ENCODE measurements at regions not wholly inside any gene's neighbourhood (a gene's known extent, or its start where the extent isn't known, plus 50 kb on each side); places are given as distances from the start of the nearest gene placed in this dataset.

GRCh38 chr3:177470197-177470941 lies 273.1 kb upstream of the TBL1XR1 start:
- H3K4me3 ChIP-seq: no peak overlapping the region
- intact Hi-C loops (cut with DNase I): loop anchor here in 1 of 10 donors (10.0 kb wide), 1 partner anchor 276 kb away; the partner anchor contains the start of gene TBL1XR1
- peaks cover 0 to 10% (median under 1%) of the 10 kb centered on the region in 12 donors for H3K4me1 ChIP-seq
- peak overlapping the region in 1 of 12 donors; percentile 65 for H3K27ac ChIP-seq
- DNase-seq (no peak), ATAC-seq (no peak)
- no peaks in the 10 kb centered on the region for H3K9me3 ChIP-seq
- TF ChIP-seq CTCF (IDR thresholded peaks at IDR 0.05): no peak
- TF ChIP-seq POLR2A (IDR thresholded peaks at IDR 0.05): no peak
- no peaks in the 10 kb centered on the region for H3K27me3 ChIP-seq
- WGBS, 4 donors: 94 to 96% (median 96%) methylated on average over 8 of the region's 8 CpGs
- no peaks in the 10 kb centered on the region for H3K36me3 ChIP-seq

- Histone ChIP-seq H3K36me3 (no peaks in the 10 kb centered on the region), H3K27ac (no peak overlapping the region), H3K27me3 (no peaks in the 10 kb centered on the region), H3K4me1 (peaks cover 0 to 10% (median 0%) of the 10 kb centered on the region in 12 donors), H3K4me3 (no peak overlapping the region), H3K9me3 (no peaks in the 10 kb centered on the region)
- 79 to 87% (median 83%) methylated on average over 4 of the region's 4 CpGs for WGBS, 4 donors
- ATAC-seq (no peak), DNase-seq (no peak)
- TF ChIP-seq CTCF (IDR thresholded peaks at IDR 0.05): no peak
- TF ChIP-seq POLR2A (IDR thresholded peaks at IDR 0.05): no peak
- intact Hi-C loops (cut with DNase I): loop anchor here in 1 of 10 donors (10.0 kb wide), 1 partner anchor 277 kb away; the partner anchor contains the start of gene TBL1XR1
Measured at GRCh38 chr3:177471733-177472480, 274.6 kb upstream of the TBL1XR1 start.

GRCh38 chr3:177473184-177473583 lies 275.9 kb upstream of the TBL1XR1 start:
- 62 to 70% (median 67%) methylated on average over 6 of the region's 6 CpGs for WGBS, 4 donors

More at GRCh38 chr3:177473184-177473583, 275.9 kb upstream of the TBL1XR1 start:
- ATAC-seq (no peak), DNase-seq (no peak)
- TF ChIP-seq CTCF (IDR thresholded peaks at IDR 0.05) (no peak), POLR2A (IDR thresholded peaks at IDR 0.05) (no peak)
- H3K27ac ChIP-seq: no peak overlapping the region
- no peaks in the 10 kb centered on the region for H3K27me3 ChIP-seq
- no peaks in the 10 kb centered on the region for H3K36me3 ChIP-seq
- intact Hi-C loops (cut with DNase I): loop anchor here in 1 of 10 donors (10.0 kb wide), 1 partner anchor 278 kb away; the partner anchor contains the start of gene TBL1XR1
- no peaks in the 10 kb centered on the region for H3K9me3 ChIP-seq
- peaks cover 0 to 18% (median 7%) of the 10 kb centered on the region in 12 donors for H3K4me1 ChIP-seq
- no peak overlapping the region for H3K4me3 ChIP-seq

All from heart left ventricle (tissue), 16 donors.